EH (cell line): ENCODE measurements at regions not wholly inside any gene's neighbourhood (a gene's known extent, or its start where the extent isn't known, plus 50 kb on each side); places are given as distances from the start of the nearest gene placed in this dataset.

Experiments used
- DNase-seq: peaks from one replicate; pipeline ENCODE4 v3.0.0-alpha.2; 2015; ENCODE audit warnings: low read depth

GRCh38 chr16:86215233-86215978 is 294.9 kb upstream of the FOXF1 start:
- DNase-seq: no peak

GRCh38 chr16:86215979-86216585 is 294.2 kb upstream of the FOXF1 start:
- DNase-seq: no peak

- DNase-seq: no peak
These were observed 293.7 kb upstream of the FOXF1 start for GRCh38 chr16:86216591-86216990.

DNA sequence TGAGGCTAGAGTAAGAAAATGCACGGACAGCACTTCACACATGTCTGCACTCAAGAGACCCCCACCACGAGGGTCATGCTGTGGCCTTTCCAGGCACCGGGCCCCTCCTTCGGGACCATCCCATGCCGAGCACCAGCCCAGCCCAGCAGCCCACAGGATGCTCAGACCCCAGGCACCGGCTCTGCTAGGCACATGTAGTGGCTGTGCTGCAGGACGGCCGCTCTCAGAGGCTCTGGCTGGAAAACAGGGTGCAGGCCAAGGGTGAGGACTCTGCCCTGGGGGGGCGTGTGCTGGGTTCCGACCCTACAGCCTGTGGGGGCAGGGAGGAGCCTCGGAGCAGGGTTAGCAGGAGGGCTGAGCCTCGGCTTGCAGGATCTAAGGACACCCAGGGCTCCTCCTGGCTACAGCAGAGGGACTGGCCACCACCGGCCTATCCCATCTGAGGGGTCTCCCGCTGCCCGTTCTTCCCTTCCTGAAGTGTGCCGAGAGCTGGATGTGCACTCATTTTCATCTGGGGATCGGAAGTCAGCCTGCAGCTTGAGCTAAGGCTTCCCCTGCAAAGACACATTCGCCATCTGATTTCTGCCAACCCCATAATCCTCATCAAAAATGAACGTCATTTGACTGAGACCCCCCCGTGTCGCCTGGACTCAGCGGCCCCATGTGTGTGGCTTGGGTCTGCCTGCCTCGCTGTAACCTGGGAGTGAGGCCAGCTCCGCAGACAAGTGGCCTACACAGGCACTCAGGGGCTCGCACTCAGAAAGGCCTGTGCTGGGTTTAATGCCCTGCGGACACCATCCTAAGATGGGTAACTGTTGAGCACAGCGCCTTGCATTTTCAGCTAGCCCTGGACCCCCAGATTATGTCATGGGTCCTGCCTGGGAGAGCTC is 293.1 kb upstream of the FOXF1 start:
- DNase-seq: no peak

DNA sequence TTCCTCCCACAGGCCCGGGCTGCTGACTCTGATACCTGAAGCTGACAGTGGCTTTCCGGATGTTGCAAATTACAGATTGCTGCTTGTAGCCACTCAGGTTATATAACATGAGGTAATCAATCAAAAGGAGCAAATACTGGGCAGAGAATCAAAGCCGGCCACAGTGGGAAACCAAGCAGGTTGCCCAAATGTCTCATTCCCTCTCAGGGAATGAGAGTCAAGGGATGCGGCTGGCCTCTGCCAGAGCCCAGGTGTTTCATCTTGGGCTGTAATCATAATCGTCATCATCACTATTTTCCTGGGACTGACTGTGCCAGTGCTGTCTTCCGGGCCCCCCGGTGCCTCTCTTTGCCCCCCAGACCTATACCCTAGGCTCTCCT is 292.4 kb upstream of the FOXF1 start:
- no peak for DNase-seq

DNA sequence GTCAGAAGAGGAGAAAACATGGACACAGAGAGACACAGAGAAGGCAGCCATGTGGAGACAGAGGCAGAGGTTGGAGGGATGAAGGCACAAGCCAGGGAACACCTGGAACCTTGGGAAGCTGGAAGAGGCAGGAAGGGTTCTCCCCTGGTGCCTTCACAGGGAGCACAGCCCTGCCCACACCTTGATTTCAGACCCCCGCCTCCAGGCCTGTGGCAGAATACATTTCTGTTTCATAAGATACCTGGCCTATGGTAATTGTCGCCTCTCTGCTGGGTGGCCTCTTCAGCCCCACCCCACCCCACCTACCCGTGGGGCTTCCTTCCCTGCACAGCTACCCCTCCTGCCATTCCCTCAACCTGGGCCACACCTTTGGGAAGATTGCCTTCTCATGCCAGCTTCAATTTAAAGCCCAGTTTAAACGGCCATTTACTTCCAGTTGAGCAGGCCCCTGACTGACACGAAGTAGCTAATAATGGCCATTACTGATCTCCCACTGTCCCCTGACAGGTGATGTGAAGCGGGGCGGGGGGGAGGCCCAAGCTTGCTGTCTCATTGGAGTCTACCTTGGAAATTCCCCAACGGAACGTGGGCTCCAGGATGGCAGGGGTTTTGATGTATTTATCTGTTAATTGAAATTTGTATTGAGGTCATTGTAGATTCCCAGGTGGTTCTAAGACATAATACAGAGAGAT is 291.7 kb upstream of the FOXF1 start:
- DNase-seq: no peak

DNA sequence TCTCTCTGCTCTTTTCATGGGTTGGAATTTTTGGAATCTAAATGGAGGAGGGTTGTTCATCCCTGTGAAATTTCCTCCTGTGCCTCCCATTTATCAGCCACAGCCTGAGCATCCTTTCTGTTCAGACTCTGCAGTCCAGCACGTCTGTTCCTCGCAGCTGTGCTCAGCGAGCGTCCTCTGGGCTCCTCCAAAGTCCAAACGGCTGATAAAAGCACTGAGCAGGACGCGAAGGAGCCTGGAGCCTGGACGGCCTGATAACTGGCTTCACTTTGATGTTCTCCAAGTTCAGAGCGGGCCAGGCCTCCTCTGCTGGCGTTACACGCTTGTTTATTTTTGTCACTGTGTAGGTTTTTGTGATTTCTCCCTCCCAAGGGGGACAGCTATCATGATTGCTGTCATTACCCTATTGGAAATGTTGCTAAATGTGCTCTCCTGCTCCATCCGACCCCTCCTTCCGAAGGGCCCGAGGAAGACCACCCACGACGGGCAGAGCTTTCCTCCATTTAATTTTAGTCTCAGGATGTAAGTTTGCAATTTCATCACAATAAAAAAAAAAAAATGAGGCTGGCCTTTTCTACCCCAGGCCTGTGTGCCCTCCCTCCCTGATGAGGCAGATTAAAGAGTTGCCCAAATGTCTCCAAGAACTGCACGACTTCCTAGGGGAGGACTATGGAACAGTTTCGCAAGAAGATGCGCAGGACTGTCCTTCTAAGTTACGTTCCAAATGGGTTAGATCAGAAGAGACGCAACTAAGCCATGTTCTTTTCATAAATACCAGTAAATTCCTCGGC is 290.5 kb upstream of the FOXF1 start:
- DNase-seq: peak; percentile 78

- DNase-seq: no peak
These were observed 289.8 kb upstream of the FOXF1 start for GRCh38 chr16:86220561-86220960.

GRCh38 chr16:86221085-86221484 is 289.2 kb upstream of the FOXF1 start:
- DNase-seq: peak; percentile 36

DNA sequence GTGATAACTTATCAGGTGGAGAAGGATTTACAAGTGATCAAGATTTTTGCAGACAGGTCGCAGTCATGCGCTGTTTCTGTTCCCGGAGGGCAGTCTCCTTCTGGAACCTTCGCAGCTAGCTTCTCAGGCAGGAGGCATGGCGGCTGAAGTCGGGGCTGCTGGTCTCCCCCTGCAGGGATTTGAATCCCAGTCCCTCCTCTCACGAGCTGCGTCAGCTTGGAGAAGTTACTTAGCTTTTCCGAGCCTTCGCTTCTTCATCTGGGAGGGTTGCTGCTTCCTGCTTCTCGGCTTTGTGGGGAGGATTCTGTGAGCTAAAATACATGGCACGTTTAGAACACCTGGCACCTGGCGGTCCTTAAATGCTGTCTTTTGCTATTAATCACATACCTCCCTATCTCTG is 287.8 kb upstream of the FOXF1 start:
- DNase-seq: peak; percentile 78

DNA sequence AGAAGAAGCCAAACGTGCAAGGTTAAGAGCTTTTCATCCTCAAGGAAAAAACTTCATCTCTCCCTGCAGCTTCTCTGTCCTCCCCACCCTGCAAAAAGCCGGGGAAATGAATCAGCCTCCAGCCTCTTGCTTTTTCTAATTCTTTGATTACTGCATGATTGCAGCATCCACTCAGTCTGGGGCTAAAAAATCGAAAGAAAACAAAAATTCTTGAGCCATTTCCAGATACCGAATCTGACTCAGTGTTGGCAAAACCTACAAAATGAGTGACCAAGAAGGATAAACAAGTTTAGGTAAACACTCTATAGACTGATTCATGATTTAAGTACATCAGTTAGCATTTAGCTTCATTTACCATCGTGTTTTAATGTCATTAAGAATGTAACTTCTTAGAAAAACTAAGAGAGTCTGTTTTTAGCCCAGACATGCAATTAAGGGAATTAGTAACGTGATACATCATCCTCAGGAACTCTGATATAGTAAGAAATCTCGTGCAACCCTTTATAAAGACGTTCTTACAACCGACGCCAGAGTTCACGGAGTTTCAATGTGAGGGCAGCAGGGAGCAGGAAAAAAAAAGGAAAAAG is 287.3 kb upstream of the FOXF1 start:
- DNase-seq: peak; percentile 97

DNA sequence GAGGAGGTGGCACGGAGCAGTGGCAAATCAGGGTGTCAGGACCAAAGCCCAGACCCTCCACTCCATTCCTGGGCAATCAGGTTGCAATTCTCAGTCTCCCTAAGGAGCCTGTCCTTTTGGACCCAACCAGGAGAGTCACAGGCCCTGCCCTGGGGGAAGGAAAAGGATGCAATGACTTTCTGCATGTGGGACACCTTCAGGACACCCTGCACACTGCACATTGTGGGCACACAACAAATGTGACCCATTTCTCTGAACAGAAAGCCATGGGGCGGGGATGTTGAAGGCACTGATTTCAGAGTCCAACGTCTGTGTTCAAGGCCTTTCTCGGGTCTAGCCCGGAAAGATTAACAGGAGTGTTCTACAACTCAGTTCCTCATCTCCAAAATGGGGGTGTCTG is 286.2 kb upstream of the FOXF1 start:
- DNase-seq: no peak

GRCh38 chr16:86224629-86225028 is 285.7 kb upstream of the FOXF1 start:
- no peak for DNase-seq

DNA sequence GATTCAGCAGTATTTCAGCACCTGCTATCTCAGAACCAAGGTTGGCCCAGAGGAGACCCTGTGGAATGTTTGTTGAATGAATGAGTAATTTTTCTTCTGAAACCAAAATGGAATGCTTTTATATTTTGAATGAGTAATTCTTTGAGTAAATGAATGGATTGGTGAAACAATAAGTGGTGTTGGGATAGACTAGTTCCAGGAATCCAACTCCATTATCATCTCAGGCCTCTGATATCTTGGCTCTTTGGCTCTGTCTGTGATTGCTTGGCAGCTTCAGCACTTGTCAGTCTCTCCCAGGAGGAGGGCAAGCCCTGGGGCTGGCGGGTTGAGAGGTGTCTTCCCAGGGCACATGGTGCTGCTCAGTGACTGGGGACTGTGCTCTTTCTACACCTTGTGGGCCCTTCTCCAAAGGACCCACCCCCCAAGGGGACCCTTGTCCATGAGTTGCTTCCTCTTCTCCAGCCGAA is 284.4 kb upstream of the FOXF1 start:
- peak; percentile 37 for DNase-seq

- no peak for DNase-seq
These were observed 283.3 kb upstream of the FOXF1 start for GRCh38 chr16:86227041-86227440.

GRCh38 chr16:86227801-86228200 is 282.5 kb upstream of the FOXF1 start:
- peak; percentile 88 for DNase-seq

- no peak for DNase-seq
These were observed 281.6 kb upstream of the FOXF1 start for GRCh38 chr16:86228713-86229112.

GRCh38 chr16:86229283-86229682 is 281.0 kb upstream of the FOXF1 start:
- DNase-seq: no peak

GRCh38 chr16:86229866-86230656 is 280.3 kb upstream of the FOXF1 start:
- no peak for DNase-seq

DNA sequence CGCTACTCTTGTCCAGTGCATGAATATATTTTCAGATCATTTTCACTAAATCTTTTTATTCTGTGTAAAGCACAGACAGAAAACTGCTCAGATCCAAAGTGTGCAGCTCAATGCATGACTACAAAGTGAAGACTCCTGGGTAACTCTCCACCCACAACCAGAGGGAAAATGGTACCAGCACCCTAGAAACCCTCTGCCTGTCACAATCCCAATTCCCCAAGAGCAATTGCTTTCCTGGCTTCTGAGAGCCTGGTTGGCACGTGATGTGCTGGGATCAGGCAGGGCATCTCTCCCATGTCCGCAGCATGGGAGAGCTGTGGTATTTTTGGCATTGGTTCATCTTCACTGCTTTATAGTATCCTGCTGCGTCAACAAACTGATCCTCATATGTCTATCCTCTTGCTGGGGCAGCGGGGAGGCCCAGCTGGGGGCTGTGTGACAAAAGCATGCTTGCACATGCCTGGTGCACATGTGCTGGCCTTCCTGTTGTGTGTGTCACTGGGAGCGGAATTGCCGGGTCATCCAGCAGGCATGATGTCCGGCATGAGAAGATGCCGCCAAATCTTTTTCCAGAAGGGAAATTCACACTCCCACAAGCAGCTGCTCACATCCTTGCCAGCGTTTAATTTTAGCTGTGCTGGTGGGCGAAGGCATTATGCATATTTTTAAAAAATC is 278.9 kb upstream of the FOXF1 start:
- DNase-seq: peak; percentile 26
